Vagina (tissue), 2 donors: ENCODE measurements at regions not wholly inside any gene's neighbourhood (a gene's known extent, or its start where the extent isn't known, plus 50 kb on each side); places are given as distances from the start of the nearest gene placed in this dataset.

ENCODE experiments used
- POLR2A ChIP-seq, 2 donors: fragments of 450-650 bp; IDR thresholded peaks; one replicate each; pipeline ENCODE4 v1.6.1; 2017; ENCODE audit warnings: antibody characterized with exemption in 2 of 2, mild to moderate bottlenecking in 2 of 2, moderate library complexity in 2 of 2
- POLR2AphosphoS5 ChIP-seq, 2 donors: sonication (generic); formaldehyde crosslinking; IDR thresholded peaks; one replicate each; pipeline ENCODE4 v1.9.0; 2017; ENCODE audit warnings: antibody characterized with exemption in 2 of 2, mild to moderate bottlenecking in 2 of 2, low read depth in 1 of 2; ENCODE audit not compliant: insufficient read depth in 1 of 2
- TF ChIP-seq, protein P1 (sequence below), 3 experiments: fragments of 450-650 bp in 2 of 3; fragments of 200-600 bp in 1 of 3; sonication (generic) in 1 of 3; IDR thresholded peaks; one replicate each; pipeline ENCODE4 v1.5.1; 2017 to 2019; ENCODE audit warnings: antibody characterized with exemption in 3 of 3, mild to moderate bottlenecking in 2 of 3, moderate library complexity in 2 of 3

DNA sequence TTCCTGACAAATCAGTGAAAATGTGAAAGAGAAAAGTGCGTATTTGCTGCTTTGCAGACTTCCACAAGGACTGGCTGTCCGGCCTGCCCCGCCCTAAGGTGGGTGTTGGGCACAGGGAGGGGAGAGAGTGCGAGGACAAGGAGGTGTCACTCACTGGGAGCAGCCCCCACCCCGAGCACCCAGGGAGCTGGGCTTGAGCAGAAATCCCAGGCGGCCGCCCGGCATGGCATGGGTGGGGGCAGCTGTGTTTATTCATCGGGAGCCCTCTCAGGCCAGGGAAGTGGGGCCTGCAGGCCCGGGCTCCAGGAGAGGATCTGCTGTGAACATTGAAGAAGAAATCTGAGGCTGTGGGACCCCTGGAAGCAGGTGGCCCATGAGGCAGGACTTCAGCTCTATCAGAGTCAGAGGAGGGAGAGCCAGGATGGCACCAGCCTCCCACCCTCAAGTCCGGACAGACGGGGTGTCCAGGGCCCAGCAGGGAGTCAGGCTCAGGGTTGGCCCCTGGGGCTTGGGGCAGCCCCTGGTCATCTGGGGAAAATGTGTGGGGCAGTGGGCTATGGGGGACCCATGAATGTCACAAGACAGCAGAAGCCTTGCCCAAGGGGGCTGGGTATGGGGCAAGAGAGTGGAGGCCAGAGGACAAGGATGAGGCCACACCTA is 164.4 kb upstream of the PPP2R2D start:
- TF ChIP-seq POLR2AphosphoS5 (IDR thresholded peaks at IDR 0.05; ENCODE audit: insufficient read depth in 1 of 2, low read depth in 1 of 2) (no peak), POLR2A (IDR thresholded peaks at IDR 0.05) (no peak)
- TF ChIP-seq, protein P1, sequence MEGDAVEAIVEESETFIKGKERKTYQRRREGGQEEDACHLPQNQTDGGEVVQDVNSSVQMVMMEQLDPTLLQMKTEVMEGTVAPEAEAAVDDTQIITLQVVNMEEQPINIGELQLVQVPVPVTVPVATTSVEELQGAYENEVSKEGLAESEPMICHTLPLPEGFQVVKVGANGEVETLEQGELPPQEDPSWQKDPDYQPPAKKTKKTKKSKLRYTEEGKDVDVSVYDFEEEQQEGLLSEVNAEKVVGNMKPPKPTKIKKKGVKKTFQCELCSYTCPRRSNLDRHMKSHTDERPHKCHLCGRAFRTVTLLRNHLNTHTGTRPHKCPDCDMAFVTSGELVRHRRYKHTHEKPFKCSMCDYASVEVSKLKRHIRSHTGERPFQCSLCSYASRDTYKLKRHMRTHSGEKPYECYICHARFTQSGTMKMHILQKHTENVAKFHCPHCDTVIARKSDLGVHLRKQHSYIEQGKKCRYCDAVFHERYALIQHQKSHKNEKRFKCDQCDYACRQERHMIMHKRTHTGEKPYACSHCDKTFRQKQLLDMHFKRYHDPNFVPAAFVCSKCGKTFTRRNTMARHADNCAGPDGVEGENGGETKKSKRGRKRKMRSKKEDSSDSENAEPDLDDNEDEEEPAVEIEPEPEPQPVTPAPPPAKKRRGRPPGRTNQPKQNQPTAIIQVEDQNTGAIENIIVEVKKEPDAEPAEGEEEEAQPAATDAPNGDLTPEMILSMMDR (IDR thresholded peaks at IDR 0.05), result no peak
